ENCODE measurements at regions not wholly inside any gene's neighbourhood (a gene's known extent, or its start where the extent isn't known, plus 50 kb on each side); places are given as distances from the start of the nearest gene placed in this dataset.

DNA sequence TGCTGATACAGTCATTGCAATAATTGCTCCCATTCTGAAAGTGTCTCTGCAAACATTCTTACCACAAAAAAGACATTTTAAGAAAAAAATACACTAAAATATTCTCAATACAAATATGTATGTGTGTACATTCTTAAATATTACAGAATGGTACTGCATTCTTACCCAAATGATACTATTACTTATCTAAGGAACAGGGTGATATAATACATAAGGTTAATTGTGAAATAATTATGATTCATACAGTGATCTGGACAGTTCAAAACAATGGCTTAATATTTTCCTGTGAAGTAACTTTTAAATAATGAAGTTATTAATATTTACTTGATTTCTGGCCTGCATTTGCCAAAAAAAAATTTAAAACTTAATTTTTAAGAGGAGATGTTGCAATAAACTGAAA lies 694.6 kb downstream of the TUSC7 start:
- Histone ChIP-seq H3K14ac (ENCODE audit: low read length in 2 of 2) (no peak overlapping the region), H2BK5ac (ENCODE audit: low read depth, low read length, poor library complexity, severe bottlenecking) (no peak overlapping the region), H2BK15ac (ENCODE audit: low read depth, poor library complexity, severe bottlenecking) (no peak overlapping the region), H3K4me1 (ENCODE audit: control insufficient read depth, insufficient read depth, low read depth, low read length) (peaks cover 2% of the 10 kb centered on the region), H3K18ac (ENCODE audit: low read depth in 1 of 2, low read length in 2 of 2) (no peak overlapping the region), H3K9ac (ENCODE audit: low read length) (no peak overlapping the region), H3K27ac (ENCODE audit: low read length, poor library complexity, severe bottlenecking) (no peak overlapping the region), H3K4me2 (ENCODE audit: low read length, poor library complexity, severe bottlenecking) (no peak overlapping the region), H3K4ac (ENCODE audit: low read depth in 1 of 2, low read length in 2 of 2) (no peak overlapping the region), H3K36me3 (ENCODE audit: control insufficient read depth in 1 of 2, insufficient read depth in 2 of 2, low read depth in 1 of 2, low read length in 2 of 2) (no peaks in the 10 kb centered on the region), H3K4me3 (ENCODE audit: insufficient read depth in 1 of 2, low read depth in 1 of 2, low read length in 2 of 2) (no peak overlapping the region), H3K79me1 (replicated peaks; ENCODE audit: low read length, poor library complexity, severe bottlenecking) (no peaks in the 10 kb centered on the region), H2AK5ac (ENCODE audit: low read length, severe bottlenecking) (no peak overlapping the region), H2BK120ac (ENCODE audit: low read depth, low read length) (no peak overlapping the region), H3K27me3 (ENCODE audit: control insufficient read depth in 1 of 2, insufficient read depth in 1 of 2, low read length in 2 of 2) (no peaks in the 10 kb centered on the region), H4K8ac (ENCODE audit: low read length) (no peak overlapping the region), H2AFZ (ENCODE audit: low read depth, low read length) (no peak overlapping the region), H3K9me3 (ENCODE audit: control insufficient read depth, low read length) (no peaks in the 10 kb centered on the region), H4K91ac (ENCODE audit: low read length) (no peak overlapping the region), H2BK12ac (ENCODE audit: low read length in 2 of 2) (no peak overlapping the region), H3K23ac (ENCODE audit: low read length in 2 of 2) (no peak overlapping the region)
- DNase-seq, result no peak

DNA sequence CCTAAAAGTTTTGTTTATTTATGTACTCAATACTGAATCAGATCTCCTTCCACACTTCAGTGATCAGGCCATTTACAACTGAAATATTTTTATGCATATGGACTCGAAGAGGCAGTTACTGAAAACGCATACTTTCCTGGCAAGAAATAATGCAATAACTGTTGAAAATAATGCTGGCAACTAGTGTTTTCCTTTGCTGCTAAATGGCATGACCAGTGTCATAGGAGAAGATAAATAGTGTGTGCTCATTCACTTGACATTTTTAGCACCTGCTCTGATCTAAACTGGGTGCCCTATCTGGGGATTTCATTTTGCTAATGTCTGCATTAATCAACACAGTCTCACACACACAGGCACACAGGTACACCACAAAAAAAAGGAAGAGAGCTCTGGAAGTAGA lies 695.2 kb downstream of the TUSC7 start:
- Histone ChIP-seq H3K9ac (ENCODE audit: low read length) (no peak overlapping the region), H3K23ac (ENCODE audit: low read length in 2 of 2) (no peak overlapping the region), H3K18ac (ENCODE audit: low read depth in 1 of 2, low read length in 2 of 2) (no peak overlapping the region), H2AK5ac (ENCODE audit: low read length, severe bottlenecking) (no peak overlapping the region), H2BK12ac (ENCODE audit: low read length in 2 of 2) (no peak overlapping the region), H3K4me3 (ENCODE audit: insufficient read depth in 1 of 2, low read depth in 1 of 2, low read length in 2 of 2) (no peak overlapping the region), H3K4me2 (ENCODE audit: low read length, poor library complexity, severe bottlenecking) (no peak overlapping the region), H3K36me3 (ENCODE audit: control insufficient read depth in 1 of 2, insufficient read depth in 2 of 2, low read depth in 1 of 2, low read length in 2 of 2) (no peaks in the 10 kb centered on the region), H3K4me1 (ENCODE audit: control insufficient read depth, insufficient read depth, low read depth, low read length) (no peaks in the 10 kb centered on the region), H2AFZ (ENCODE audit: low read depth, low read length) (no peak overlapping the region), H3K27ac (ENCODE audit: low read length, poor library complexity, severe bottlenecking) (no peak overlapping the region), H4K8ac (ENCODE audit: low read length) (no peak overlapping the region), H2BK120ac (ENCODE audit: low read depth, low read length) (no peak overlapping the region), H3K4ac (ENCODE audit: low read depth in 1 of 2, low read length in 2 of 2) (no peak overlapping the region), H2BK5ac (ENCODE audit: low read depth, low read length, poor library complexity, severe bottlenecking) (no peak overlapping the region), H3K9me3 (ENCODE audit: control insufficient read depth, low read length) (no peaks in the 10 kb centered on the region), H2BK15ac (ENCODE audit: low read depth, poor library complexity, severe bottlenecking) (no peak overlapping the region), H3K27me3 (ENCODE audit: control insufficient read depth in 1 of 2, insufficient read depth in 1 of 2, low read length in 2 of 2) (no peaks in the 10 kb centered on the region), H3K79me1 (replicated peaks; ENCODE audit: low read length, poor library complexity, severe bottlenecking) (no peaks in the 10 kb centered on the region), H4K91ac (ENCODE audit: low read length) (no peak overlapping the region), H3K14ac (ENCODE audit: low read length in 2 of 2) (no peak overlapping the region)
- DNase-seq, result no peak
- WGBS, result 73% methylated on average over 2 of the region's 2 CpGs

DNA sequence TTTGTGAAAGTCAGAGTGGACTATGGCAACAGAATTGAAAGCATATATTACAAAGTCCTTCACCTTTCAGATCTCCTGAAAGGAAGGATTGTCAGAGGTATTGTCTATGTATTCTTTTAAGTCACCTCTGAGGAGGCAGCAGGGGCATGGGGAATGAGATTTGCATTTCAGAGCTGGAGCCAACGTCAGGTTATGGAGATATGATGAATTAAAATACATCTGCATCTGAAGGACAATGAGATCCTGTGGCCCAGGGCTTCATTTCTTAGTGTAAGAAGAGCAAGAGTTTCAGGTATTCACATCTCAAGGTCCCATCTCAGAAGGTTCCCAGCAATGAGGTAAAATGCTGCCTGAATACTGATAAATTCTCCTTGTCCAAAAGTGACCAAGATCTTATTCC lies 695.8 kb downstream of the TUSC7 start:
- no peak for DNase-seq
- Histone ChIP-seq H4K8ac (ENCODE audit: low read length) (no peak overlapping the region), H2BK5ac (ENCODE audit: low read depth, low read length, poor library complexity, severe bottlenecking) (no peak overlapping the region), H3K9me3 (ENCODE audit: control insufficient read depth, low read length) (no peaks in the 10 kb centered on the region), H3K18ac (ENCODE audit: low read depth in 1 of 2, low read length in 2 of 2) (no peak overlapping the region), H4K91ac (ENCODE audit: low read length) (no peak overlapping the region), H2BK12ac (ENCODE audit: low read length in 2 of 2) (no peak overlapping the region), H2BK15ac (ENCODE audit: low read depth, poor library complexity, severe bottlenecking) (no peak overlapping the region), H3K36me3 (ENCODE audit: control insufficient read depth in 1 of 2, insufficient read depth in 2 of 2, low read depth in 1 of 2, low read length in 2 of 2) (no peaks in the 10 kb centered on the region), H3K9ac (ENCODE audit: low read length) (no peak overlapping the region), H3K23ac (ENCODE audit: low read length in 2 of 2) (no peak overlapping the region), H3K79me1 (replicated peaks; ENCODE audit: low read length, poor library complexity, severe bottlenecking) (no peaks in the 10 kb centered on the region), H3K27me3 (ENCODE audit: control insufficient read depth in 1 of 2, insufficient read depth in 1 of 2, low read length in 2 of 2) (no peaks in the 10 kb centered on the region), H2BK120ac (ENCODE audit: low read depth, low read length) (no peak overlapping the region), H3K4me2 (ENCODE audit: low read length, poor library complexity, severe bottlenecking) (no peak overlapping the region), H3K27ac (ENCODE audit: low read length, poor library complexity, severe bottlenecking) (no peak overlapping the region), H3K14ac (ENCODE audit: low read length in 2 of 2) (no peak overlapping the region), H2AFZ (ENCODE audit: low read depth, low read length) (no peak overlapping the region), H3K4me3 (ENCODE audit: insufficient read depth in 1 of 2, low read depth in 1 of 2, low read length in 2 of 2) (no peak overlapping the region), H3K4me1 (ENCODE audit: control insufficient read depth, insufficient read depth, low read depth, low read length) (no peaks in the 10 kb centered on the region), H3K4ac (ENCODE audit: low read depth in 1 of 2, low read length in 2 of 2) (no peak overlapping the region), H2AK5ac (ENCODE audit: low read length, severe bottlenecking) (no peak overlapping the region)
- WGBS, result 20% methylated on average over 1 of the region's 1 CpG

DNA sequence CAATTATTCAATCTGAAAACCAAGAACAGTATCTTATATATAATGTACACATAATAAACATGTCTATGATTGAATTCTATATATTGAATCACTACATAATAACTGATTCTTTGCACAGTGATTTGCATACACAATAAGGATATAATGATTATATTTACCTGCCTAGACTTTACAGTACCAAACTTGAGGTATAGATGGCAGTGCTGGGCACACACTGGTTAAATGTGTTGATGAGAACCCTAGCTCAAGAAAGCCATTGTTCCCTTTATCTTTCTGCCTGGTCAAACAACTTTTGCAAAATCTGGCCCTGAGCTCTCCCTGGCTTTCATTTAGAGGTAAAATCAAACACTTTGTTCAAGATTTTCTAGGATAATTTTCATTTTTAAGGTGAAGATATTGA lies 697.7 kb downstream of the TUSC7 start:
- Histone ChIP-seq H3K79me1 (replicated peaks; ENCODE audit: low read length, poor library complexity, severe bottlenecking) (no peaks in the 10 kb centered on the region), H3K9me3 (ENCODE audit: control insufficient read depth, low read length) (no peaks in the 10 kb centered on the region), H2BK120ac (ENCODE audit: low read depth, low read length) (no peak overlapping the region), H2AK5ac (ENCODE audit: low read length, severe bottlenecking) (no peak overlapping the region), H3K4ac (ENCODE audit: low read depth in 1 of 2, low read length in 2 of 2) (no peak overlapping the region), H3K27ac (ENCODE audit: low read length, poor library complexity, severe bottlenecking) (no peak overlapping the region), H4K91ac (ENCODE audit: low read length) (no peak overlapping the region), H3K23ac (ENCODE audit: low read length in 2 of 2) (no peak overlapping the region), H2AFZ (ENCODE audit: low read depth, low read length) (no peak overlapping the region), H2BK15ac (ENCODE audit: low read depth, poor library complexity, severe bottlenecking) (no peak overlapping the region), H3K9ac (ENCODE audit: low read length) (no peak overlapping the region), H3K14ac (ENCODE audit: low read length in 2 of 2) (no peak overlapping the region), H3K18ac (ENCODE audit: low read depth in 1 of 2, low read length in 2 of 2) (no peak overlapping the region), H2BK12ac (ENCODE audit: low read length in 2 of 2) (no peak overlapping the region), H3K36me3 (ENCODE audit: control insufficient read depth in 1 of 2, insufficient read depth in 2 of 2, low read depth in 1 of 2, low read length in 2 of 2) (no peaks in the 10 kb centered on the region), H2BK5ac (ENCODE audit: low read depth, low read length, poor library complexity, severe bottlenecking) (no peak overlapping the region), H4K8ac (ENCODE audit: low read length) (no peak overlapping the region), H3K27me3 (ENCODE audit: control insufficient read depth in 1 of 2, insufficient read depth in 1 of 2, low read length in 2 of 2) (no peaks in the 10 kb centered on the region), H3K4me2 (ENCODE audit: low read length, poor library complexity, severe bottlenecking) (no peak overlapping the region), H3K4me3 (ENCODE audit: insufficient read depth in 1 of 2, low read depth in 1 of 2, low read length in 2 of 2) (no peak overlapping the region), H3K4me1 (ENCODE audit: control insufficient read depth, insufficient read depth, low read depth, low read length) (no peaks in the 10 kb centered on the region)
- DNase-seq, result no peak

All from mesenchymal stem cell (in vitro differentiated cells and primary cell).